HG03039 (cell line): ENCODE measurements at regions not wholly inside any gene's neighbourhood (a gene's known extent, or its start where the extent isn't known, plus 50 kb on each side); places are given as distances from the start of the nearest gene placed in this dataset.
A peak's percentile ranks its signal among the peaks of the same experiment; 100 is the strongest.
"Not testable (repeated sequence)": the region's sequence is repeated elsewhere in the genome, so short reads cannot be mapped to it uniquely, and the experiment has no call there.

Experiments
- ATAC-seq: cut with Tn5 transposase; IDR thresholded peaks from one replicate; pipeline ENCODE4 v1.9.1; 2021; ENCODE audit warnings: mild to moderate bottlenecking, moderate library complexity; ENCODE audit not compliant: unreplicated experiment

DNA sequence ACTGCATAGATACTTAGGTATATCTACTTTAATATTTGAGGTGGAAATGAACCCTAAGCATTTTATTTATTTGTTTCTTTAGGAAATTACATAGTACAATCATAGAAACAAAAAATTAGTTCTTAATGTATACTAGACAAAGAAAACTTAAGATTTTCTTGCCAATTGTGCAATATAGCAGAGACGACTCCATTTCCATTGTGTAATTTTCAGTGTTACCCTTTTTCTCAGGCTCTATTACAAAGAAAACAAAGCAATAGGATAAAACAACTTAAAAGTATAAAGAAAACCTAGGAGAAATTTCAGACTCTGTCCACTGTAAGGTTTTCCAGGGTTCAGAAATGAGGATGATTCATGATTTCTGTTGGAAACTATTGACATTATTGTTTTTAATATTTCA lies 89.0 kb upstream of the SERTAD2 start:
- no peak for ATAC-seq

DNA sequence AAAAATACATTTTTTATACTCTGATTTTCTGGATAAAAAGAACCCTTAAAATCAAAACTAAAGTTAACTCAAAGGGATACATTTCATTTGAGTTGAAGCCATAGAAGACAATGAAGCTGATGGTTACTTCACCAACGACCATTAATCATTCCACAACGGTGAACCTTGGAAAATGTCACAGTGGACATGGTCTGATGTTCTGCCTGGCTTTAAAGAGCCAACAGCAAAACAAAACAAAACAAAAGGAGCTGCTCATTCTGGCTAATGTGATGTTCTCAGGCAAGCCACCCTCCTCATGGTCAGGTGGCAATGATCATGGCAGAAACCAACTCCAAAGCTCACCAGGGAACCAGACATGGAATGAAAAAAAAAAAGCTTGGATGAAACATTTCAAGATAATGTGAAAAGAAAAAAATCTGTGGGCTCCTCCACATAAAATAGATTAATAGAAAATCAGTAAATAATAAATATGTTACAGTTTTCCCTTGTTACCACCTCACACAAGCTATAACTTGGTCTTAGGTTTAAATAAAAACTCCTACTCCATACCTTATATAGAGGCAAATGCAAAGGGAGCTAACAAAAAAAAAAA lies 90.1 kb upstream of the SERTAD2 start:
- no peak for ATAC-seq

DNA sequence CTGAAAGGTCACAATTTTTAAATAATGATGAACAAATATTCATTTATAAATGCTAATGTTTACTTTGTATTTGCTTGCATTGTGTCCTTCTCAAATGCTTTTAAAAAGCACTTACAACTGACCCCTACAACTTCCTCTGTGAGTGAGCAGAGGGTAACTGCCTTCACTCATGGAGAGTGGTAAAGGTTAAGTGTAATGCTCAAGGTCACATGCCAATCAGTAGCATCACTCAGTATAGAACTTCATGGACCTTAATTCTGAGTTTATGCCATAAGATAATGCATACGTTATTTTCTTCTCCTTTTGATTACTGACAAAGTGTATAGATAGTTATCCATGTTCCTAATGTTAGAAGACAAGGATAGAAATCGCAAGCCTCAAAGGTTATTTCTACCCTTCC lies 91.8 kb upstream of the SERTAD2 start:
- ATAC-seq, result no peak

DNA sequence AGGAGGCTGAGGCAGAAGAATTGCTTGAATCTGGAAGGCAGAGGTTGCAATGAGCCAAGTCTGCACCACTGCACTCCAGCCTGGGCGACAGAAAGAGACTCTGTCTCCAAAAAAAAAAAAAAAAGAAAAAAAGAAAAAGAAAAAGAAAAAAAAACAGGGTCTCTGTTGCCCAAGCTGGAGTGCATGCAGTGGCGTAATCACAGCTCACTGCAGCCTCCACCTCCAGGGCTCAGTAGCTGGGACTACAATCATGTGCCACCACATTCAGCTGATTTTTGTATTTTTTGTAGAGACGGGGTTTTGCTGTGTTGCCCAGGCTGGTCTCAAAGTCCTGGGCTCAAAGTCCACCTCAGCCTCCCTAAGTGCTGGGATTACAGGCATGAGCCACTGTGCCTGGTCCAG lies 94.0 kb upstream of the SERTAD2 start:
- not testable (repeated sequence) for ATAC-seq

DNA sequence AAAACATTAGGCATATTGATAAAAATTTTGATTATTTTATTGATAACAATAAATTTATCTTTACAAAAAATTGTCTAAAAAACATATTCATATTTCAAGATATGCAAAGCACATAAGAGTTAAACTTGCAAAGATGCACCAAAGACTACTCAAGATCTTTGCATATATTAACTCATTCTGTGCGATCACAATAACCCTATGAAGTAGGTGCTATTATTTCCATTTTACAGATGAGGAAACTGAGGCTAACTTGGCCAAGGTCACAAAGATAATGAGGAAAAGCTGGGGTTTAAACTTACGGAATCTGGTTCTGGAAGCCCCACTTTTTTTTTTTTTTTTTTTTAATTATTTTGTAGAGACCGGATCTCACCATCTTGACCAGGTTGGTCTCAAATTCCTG lies 94.4 kb upstream of the SERTAD2 start:
- no peak for ATAC-seq

DNA sequence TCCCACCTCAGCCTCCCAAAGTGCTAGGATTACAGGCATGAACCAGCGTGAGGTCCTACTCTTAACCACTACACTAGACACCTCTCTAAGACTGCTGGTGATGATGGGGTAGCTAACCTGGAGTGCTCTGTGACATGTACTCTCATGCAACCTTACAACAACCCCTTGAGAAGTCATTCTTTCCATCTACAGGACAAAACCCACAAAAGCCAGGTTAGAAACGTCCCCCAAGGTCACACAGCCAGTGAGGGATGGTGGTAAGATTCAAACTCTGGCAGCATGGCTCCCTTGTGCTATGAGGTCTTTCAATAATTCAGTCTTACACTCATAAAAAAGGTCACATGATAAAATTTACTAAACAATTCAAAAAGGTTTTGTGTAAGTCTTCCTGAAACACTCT lies 94.8 kb upstream of the SERTAD2 start:
- no peak for ATAC-seq

DNA sequence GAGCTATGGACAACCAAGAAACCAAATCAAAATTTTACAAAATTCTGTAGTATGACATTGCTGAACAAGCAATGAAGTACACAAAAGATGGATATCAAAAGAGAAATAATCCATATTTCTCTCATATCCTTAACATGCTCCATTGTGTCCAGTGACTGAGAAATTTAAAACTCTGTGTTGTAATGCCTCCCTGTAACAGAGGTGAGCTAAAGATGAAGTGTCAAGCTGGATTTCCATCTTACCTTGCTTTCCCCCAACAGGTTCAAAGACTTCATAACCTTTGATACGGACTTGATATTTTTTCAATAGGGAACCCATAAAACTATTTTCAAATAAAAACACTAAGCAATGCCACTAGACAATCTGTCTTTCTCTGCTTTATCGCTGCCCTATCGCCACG lies 95.7 kb upstream of the SERTAD2 start:
- ATAC-seq, result no peak

DNA sequence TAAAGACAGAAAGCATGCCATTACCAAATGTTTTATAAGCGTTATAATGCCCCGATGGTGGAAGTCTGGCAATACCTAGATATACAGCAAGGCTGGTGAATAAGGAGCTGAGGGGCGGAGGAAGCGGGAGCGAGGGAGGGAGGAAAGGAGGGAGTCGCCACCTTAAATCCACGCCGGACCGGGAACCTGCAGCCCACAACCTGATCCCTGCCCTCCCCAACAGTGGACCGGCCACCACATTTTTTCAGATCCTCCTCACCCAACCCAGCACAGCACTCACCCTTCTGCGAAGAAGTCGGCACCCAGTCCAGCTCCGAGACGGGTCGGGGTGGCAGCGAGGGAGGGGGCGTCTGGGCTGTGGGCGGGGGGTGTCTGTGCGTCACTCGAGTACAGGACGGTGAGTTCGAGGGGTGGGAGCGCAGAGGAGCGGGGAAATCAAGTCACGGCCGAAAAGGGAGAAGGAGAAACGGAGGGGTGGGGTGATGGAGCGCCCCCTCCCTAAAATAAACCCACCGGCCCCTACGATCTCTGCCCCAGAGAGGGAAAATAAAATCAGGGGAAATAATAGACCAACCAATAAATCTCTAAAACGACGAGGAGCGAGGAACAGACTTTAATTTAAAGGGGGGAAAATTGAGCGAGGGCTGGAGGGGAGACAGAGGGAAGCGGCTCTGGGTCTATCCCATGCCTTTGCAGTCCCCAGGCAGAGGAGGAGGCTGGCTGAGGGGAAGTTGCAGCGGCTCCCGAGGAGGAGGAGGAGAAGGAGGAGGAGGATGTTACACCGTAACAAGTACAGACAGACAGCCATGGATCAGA lies 96.5 kb upstream of the SERTAD2 start:
- ATAC-seq, result no peak

DNA sequence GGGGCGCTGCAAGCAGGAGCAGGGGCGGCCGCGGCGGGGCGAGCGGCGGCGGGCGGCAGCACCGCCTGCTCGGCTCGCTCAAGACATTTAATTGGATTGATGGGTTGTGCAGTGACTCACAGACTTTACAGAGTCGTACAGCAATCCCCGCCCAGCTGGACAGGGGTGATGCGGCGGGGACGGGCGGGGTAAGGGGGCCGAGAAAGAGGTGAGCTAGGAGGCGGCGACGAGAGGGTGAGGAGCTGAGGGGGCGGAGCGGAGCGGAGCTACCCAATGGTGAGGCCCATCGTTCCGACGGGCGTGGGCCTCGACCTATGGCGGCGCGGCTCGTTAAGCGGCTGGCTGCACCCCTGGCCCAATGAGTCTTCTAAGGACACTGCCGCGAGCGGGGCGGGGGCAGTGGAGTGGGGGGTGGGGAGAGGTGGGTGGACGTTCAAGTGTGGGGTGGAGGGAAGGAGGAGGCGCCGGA lies 97.1 kb upstream of the SERTAD2 start:
- ATAC-seq, result peak; percentile 85

DNA sequence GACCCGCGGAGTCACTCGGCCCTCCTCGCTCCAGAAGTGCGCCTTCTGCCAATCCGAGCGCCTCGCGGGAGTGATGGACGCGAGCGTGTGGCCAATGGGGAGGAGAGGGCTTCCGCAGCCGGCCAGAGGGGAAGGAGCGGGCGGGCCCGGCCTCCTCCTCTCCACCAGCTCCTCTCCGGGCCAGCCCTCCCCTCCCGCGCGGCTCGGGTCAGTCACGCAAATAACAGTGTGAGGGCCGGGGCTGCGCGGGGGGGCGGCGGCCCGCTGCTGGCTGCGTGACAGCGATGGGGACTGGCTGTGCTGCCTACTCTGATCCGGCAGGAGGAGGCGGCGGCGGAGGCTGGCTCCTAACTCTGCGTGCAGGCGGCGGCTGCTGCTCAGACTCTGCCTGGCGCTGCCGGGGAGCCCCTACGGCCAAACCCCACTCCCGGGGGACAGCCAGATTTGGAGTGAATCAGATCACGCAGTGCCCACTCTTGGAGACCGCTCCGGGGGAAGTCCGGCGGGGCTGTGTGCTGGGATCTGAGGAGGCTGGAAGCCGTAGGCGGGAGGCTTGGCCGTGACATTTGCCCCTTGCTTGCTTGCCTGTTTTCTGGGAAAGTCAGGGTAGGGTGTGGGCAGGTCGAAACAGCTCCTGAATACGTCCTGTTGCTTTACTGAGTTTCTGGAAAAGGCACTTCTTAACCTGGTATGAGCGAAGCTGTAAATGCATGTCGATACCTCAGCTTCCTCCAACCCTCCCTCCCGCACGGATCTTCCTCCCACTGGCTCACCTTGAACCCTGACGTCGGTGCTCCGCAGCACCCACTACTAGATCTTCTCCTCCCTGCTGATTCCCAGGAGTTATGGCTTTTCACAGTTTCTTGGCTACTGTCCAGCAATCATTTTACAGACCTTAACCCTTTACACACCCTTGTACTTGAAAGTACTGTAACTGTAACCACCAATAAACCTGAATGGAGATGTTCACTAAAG lies 97.9 kb upstream of the SERTAD2 start:
- peak; percentile 83 for ATAC-seq

DNA sequence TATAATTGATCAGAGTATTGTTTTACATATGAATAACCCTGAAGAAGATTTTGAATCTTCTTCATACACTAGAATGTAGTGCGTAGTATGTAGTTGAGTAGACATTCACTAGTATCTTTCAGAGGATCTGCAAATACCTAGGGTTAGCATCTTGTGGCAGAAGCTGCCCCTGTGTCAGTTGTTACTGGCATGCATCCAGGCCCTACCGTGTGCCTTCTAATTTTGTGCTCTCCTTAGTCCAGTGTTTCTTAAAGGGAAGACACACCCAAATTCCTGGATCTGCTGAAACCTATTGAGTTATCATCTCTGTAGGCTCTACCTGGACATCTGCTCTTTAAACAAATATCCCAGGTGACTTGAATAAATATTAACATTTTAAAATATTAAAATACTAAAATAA lies 99.7 kb upstream of the SERTAD2 start:
- ATAC-seq, result no peak

DNA sequence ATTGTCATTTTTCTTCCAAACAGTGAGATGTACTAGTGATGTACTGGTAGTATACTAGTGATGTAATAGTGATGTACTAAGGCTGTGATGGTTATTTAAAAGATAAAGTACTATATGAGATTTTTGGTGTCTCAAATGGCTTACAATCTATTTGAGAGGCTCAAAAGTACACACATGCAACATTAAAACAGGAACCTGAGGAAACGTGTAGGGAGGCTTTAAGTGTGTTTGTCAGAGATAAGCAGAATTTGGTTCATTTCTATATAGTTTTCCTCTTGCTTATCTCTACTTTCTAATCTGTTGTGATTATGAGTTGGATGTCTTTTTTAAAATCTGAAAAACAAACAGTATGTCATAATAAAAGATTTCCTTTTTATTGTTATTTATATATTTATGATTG lies 100.9 kb upstream of the SERTAD2 start:
- ATAC-seq, result no peak

DNA sequence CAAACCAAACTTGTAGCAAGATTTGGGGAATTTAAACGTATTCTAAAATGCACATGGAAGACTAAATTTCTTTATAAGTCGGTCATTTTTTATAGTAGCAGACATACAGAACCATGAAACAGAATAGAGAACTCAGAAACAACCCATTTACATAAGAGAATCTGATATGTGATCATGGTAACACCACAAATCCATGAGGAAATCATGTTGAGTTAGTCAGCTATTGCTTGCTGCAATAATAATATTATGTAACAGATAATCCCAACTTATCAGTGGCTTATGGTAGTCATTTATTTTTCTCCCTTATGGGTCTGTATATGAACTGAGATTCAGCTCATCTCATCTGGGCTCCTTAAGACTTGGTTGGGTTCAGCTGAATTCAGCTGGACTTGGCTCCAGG lies 103.4 kb upstream of the SERTAD2 start:
- no peak for ATAC-seq

DNA sequence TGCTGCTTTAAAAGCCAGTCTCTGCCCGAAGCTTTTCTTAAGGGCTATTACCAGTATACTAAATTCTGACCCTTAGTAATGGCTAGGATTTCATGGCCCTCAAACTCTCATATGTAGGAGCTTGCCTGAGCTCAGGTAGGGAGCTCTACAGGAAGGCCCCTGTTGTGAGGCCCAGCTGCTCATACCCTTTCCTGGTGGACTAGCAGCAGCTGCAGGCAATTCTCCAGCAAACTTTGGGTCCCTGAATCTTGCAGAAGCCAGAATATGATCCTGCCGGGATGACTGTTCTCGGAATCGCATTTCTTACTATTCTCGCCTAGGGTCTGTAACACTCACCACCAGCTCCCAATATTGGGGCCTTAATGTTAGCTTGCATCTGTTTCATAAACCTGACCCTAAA lies 106.4 kb upstream of the SERTAD2 start:
- ATAC-seq, result no peak

DNA sequence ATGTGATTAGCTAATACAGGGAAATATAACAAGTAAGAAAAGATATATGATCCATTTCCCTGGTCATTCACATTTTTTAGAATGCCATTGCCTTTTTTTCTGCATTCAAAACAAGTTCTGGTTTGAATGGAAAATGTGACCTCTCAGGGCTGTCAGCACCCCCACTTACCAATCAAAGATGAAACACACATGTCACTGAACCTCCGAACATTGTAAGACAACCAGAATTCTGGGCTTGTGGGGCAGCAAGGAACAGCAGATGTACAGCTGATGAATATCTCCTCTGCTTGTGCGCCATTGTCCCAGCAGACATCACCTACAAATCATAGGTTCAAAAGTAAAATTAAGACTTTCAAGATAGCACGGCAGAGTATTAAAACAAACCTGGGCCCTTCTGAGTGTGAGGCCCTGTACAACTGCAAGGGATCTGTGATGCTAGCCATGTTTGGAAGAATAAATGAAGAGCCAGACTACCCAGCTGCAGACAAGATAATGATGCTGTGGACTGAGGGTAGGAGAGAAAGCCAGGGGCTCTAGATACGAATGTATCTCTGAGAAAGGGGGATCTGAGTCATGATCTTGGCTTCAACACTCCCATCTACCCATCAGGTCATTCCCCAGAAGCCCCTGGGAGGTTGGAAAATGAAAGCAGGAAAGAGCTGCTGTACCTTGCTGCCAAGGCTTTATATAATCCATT lies 108.7 kb upstream of the SERTAD2 start:
- ATAC-seq, result no peak

DNA sequence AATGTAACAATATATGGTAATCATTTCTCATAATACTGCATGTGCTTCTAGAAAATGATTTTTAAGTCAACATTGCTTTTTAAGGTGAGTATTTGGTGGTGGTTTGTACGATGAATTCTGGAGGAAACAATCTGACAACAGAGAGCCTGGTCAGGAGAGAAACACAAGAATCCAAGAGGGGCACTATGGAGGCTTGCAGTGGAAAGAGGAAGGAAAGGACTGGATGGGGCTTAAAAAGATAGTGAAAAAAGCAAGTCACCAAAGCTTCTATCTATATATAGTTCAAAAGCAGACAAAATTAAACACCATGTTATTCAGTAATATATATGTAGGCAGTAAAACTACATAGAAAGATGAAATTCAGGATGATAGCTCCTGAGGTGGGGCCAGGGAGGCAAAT lies 109.4 kb upstream of the SERTAD2 start:
- no peak for ATAC-seq

DNA sequence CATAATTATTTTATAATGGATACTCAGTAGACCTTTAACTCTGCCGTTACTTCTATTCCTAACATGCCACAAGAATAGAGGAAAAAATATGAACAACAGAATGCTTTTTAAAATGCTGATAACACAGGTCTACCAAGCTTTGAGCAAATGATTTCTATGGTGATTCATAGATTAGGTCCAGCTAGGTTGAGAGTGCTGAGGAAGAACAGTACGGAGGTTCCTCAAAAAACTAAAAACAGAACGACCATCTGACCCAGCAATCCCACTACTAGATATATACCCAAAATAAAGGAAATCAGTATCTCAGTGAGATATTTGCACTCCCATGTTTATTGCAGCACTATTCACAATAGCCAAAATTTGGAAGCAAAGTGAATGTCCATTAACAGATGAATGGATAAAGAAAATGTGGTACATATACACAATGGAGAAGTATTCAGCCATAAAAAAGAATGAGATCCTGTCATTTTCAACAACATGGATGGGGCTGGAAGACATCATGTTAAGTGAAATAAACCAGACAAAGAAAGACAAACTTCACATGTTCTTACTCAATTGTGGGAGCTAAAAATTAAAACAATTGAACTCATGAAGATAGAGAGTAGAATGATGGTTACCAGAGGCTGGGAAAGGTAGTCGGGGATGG lies 111.6 kb upstream of the SERTAD2 start:
- ATAC-seq, result no peak

DNA sequence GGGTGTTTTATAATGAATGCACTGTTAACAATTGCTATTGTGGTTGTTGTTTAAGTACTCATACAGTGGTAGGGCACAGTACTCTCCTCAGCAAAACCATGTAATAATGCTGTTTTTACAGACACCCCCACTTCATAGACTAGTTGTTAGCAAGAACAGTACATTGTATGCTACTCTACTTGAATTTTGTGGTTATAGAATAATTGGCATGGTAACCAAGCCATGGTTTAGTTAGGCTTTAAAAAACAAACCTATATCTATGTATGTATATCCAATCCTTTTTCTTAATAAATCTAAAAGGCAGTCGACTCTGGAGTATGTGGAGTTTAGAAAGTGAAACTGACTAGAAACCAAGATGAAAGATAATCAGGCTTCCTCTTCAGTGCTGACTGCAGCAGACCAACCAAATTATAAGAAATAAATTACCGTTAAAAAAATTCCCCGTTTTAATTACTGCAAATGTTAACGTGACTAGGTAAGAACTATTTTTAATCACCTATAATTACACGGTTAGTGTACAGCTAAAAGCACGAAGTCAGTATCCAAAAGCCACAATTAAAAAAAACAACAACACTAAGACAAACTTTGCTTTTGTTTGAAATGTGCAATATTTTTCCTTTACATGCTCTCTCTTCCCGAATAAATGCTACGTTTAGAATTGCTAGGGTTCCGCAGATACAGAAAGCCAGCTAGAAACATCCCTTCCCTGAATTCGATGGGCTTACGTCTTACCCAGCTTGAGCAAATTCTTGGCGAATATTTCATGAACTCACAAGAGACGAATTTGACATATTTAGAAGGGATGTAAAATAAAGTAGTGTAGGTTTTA lies 113.3 kb upstream of the SERTAD2 start:
- ATAC-seq, result no peak

DNA sequence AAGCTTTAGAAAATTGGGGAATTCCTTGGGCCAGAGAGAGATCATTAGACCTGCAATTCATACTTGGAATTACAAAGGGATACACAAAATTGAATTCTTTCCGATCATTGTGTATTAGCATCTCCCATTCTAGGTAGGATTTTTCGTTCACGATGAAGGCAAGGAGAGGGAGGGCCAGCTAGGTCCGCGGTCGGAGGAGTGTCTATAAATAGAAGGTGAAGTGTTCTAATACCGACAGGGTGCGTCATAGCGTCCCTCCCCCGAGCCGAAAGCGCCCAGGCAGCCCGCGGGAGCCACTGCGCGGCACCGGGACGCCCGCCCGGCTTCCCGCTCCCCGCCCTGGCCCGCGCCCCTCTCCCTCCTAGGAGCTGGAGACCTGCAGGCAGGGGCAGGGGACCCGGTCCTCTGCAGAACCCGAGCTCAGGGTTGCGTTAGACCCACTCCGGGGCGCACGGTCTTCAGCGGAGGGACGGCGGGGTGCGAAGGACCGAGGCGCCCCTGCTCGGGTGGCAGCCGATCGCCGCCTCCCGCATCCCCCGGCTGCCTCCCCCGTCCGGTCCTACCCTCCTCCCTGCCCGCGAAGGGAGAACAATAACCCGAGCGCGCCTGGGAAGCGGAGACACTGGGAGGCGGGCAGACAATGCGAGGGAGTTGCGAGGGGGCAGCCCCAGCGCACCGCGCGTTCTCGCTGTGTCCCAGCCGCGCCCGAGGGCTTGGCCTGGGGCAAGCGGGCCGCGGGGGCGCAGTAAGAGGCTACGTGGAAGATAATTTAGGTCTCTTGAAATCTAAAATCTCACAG lies 114.2 kb upstream of the SERTAD2 start:
- peak; percentile 68 for ATAC-seq
